ENCODE measurements at regions not wholly inside any gene's neighbourhood (a gene's known extent, or its start where the extent isn't known, plus 50 kb on each side); places are given as distances from the start of the nearest gene placed in this dataset.

DNA sequence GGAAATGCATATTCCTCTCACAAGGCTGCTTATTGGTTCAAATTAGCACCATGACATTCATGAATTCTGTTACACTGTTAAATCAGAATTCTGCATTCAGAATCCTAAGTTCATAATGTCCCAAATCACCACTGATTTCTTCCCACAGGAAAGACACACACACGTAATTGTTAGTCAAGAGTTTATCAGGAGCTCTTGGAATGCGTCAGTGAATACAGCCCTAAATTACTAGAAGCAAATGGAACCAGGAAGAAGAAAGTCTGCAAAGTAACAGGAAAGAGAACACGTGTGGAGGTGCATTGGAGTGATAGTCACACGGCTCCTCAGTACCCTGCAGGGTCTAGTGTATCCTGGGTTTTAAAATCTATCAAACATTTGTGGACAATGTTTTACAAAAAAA is 110.2 kb downstream of the ANXA2R start:
- ChIA-PET CTCF (no interaction called here), POLR2A (no interaction called here)
- intact Hi-C loops (cut with micrococcal nuclease) = no loop called here
- TF ChIP-seq, protein P1, sequence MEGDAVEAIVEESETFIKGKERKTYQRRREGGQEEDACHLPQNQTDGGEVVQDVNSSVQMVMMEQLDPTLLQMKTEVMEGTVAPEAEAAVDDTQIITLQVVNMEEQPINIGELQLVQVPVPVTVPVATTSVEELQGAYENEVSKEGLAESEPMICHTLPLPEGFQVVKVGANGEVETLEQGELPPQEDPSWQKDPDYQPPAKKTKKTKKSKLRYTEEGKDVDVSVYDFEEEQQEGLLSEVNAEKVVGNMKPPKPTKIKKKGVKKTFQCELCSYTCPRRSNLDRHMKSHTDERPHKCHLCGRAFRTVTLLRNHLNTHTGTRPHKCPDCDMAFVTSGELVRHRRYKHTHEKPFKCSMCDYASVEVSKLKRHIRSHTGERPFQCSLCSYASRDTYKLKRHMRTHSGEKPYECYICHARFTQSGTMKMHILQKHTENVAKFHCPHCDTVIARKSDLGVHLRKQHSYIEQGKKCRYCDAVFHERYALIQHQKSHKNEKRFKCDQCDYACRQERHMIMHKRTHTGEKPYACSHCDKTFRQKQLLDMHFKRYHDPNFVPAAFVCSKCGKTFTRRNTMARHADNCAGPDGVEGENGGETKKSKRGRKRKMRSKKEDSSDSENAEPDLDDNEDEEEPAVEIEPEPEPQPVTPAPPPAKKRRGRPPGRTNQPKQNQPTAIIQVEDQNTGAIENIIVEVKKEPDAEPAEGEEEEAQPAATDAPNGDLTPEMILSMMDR (IDR thresholded peaks at IDR 0.05) = no peak
- DNase-seq = no peak
- H3K4me1 Mint-ChIP-seq (ENCODE audit: low read depth) = no peaks in the 10 kb centered on the region
- no peaks in the 10 kb centered on the region for H3K9me3 Mint-ChIP-seq
- H3K4me3 Mint-ChIP-seq = no peak overlapping the region
- no peak overlapping the region for H3K27ac Mint-ChIP-seq
- peaks cover 2% of the 10 kb centered on the region for H3K36me3 Mint-ChIP-seq (ENCODE audit: low read depth)
- ATAC-seq = no peak
- H3K27me3 Mint-ChIP-seq = no peaks in the 10 kb centered on the region

DNA sequence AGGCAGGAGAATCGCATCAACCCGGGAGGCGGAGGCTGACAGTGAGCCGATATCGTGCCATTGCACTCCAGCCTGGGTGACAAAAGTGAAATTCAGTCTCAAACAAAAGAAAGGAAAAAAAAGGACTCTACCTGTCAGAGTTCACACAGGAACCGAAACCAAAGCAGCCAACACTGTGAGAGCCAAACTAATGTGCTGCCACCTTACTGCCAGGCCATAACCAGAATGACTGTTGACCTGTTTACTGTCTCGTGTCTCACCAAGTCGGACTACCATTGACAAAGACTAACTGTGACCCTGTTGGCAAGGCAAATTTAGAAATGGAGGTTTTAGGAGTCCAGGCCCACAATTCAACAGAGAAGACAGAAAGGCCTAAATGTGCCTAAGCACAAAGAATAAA is 112.4 kb downstream of the ANXA2R start:
- ChIA-PET CTCF (interaction anchor here (0.7 to 1.7 kb wide), 2 partner anchors 19 to 43 kb away, joined by 3 to 10 read pairs; no protein-coding TSS in a partner anchor), POLR2A (no interaction called here)
- ATAC-seq (no peak), DNase-seq (no peak)
- no peaks in the 10 kb centered on the region for H3K4me1 Mint-ChIP-seq (ENCODE audit: low read depth)
- H3K27ac Mint-ChIP-seq = no peak overlapping the region
- peaks cover 2% of the 10 kb centered on the region for H3K36me3 Mint-ChIP-seq (ENCODE audit: low read depth)
- intact Hi-C loops (cut with micrococcal nuclease) = no loop called here
- H3K9me3 Mint-ChIP-seq = no peaks in the 10 kb centered on the region
- no peaks in the 10 kb centered on the region for H3K27me3 Mint-ChIP-seq
- TF ChIP-seq, protein P1 (IDR thresholded peaks at IDR 0.05) = no peak
- no peak overlapping the region for H3K4me3 Mint-ChIP-seq

DNA sequence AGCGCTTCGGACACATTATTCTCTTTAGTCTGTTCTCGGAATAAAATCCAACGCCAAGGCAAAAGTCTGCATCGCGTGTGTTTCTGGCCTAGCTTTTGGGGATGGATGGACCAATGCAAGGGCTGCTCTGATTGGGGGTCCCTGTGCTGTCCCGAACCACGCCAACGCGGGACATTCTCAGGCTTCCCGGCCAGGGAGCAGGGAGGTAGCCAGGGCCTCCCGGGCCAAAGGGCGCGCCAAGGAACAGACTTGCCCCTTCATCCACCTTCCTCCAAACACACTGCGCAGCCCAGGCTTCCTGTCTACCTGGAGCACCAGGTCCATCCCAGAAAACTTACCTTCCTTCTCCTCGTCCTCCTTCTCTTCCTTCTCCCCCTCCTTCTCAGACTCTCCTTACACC is 113.0 kb upstream of the SELENOP start:
- CTCF ChIA-PET = no interaction called here
- no peak overlapping the region for H3K4me3 Mint-ChIP-seq
- no peak overlapping the region for H3K27ac Mint-ChIP-seq
- intact Hi-C loops (cut with micrococcal nuclease) = no loop called here
- no peaks in the 10 kb centered on the region for H3K27me3 Mint-ChIP-seq
- H3K9me3 Mint-ChIP-seq = no peaks in the 10 kb centered on the region
- POLR2A ChIA-PET = no interaction called here
- no peaks in the 10 kb centered on the region for H3K36me3 Mint-ChIP-seq (ENCODE audit: low read depth)
- DNase-seq (no peak), ATAC-seq (no peak)
- TF ChIP-seq, protein P1 (IDR thresholded peaks at IDR 0.05) = no peak
- H3K4me1 Mint-ChIP-seq (ENCODE audit: low read depth) = no peaks in the 10 kb centered on the region

DNA sequence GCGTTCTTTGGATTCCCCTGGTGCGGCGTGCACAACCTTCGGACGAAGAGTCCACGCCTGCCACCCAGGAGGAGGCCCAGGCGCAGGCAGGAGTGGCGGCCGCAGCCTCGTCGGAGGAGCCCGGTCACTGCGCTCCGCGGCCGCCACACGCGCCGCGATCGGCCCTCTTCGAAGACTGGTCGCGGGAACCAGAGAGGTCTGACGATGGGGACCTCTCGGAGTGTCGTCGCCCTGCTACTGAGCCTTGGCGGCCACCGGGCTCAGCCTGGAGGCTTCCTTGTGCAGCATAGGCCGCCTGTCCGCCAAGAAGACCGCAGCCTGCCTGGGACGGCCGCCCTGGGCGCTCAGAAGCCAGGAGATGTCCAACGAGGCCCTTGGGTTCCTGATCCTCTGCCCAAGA is 112.5 kb upstream of the SELENOP start:
- no peak for DNase-seq
- ChIA-PET CTCF (interaction anchor here (1.8 kb wide), 1 partner anchor 15 kb away, joined by 7 read pairs; no protein-coding TSS in a partner anchor), POLR2A (interaction anchor here (1.3 kb wide), 1 partner anchor 67 kb away, joined by 4 read pairs; no protein-coding TSS in a partner anchor)
- Mint-ChIP-seq H3K27ac (no peak overlapping the region), H3K4me3 (no peak overlapping the region), H3K27me3 (no peaks in the 10 kb centered on the region), H3K4me1 (ENCODE audit: low read depth) (no peaks in the 10 kb centered on the region), H3K36me3 (ENCODE audit: low read depth) (no peaks in the 10 kb centered on the region), H3K9me3 (no peaks in the 10 kb centered on the region)
- TF ChIP-seq, protein P1 (IDR thresholded peaks at IDR 0.05) = no peak
- intact Hi-C loops (cut with micrococcal nuclease) = no loop called here
- ATAC-seq = no peak

DNA sequence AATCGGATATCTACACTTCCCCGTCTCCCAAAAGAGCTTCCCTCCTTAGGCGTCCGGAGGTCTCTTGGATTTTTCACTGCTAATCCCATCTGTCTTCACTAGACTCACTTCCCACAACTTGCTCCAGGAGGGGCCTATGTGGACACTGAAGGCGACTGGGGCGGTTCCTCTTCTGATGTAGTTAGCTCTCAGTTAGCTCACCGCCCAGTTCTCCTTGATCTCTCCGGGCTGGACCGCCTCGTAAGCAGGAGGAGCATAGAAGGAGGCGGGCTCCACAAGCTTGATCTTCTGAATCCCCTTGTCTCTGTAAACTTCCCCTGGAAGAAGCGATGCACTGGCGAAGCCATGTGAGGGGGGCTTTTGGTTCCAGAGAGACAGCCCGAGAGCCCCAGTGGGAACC is 112.0 kb upstream of the SELENOP start:
- no peaks in the 10 kb centered on the region for H3K27me3 Mint-ChIP-seq
- ChIA-PET POLR2A (interaction anchor here (1.2 to 1.3 kb wide), 2 partner anchors 10 to 68 kb away, joined by 4 read pairs; no protein-coding TSS in a partner anchor), CTCF (interaction anchor here (0.8 to 1.8 kb wide), 3 partner anchors 11 to 15 kb away, joined by 3 to 7 read pairs (median 4); no protein-coding TSS in a partner anchor)
- DNase-seq (no peak), ATAC-seq (no peak)
- H3K36me3 Mint-ChIP-seq (ENCODE audit: low read depth) = no peaks in the 10 kb centered on the region
- no peaks in the 10 kb centered on the region for H3K4me1 Mint-ChIP-seq (ENCODE audit: low read depth)
- no peaks in the 10 kb centered on the region for H3K9me3 Mint-ChIP-seq
- TF ChIP-seq, protein P1 (IDR thresholded peaks at IDR 0.05) = no peak
- H3K4me3 Mint-ChIP-seq = no peak overlapping the region
- no peak overlapping the region for H3K27ac Mint-ChIP-seq
- intact Hi-C loops (cut with micrococcal nuclease) = no loop called here
